ENCODE measurements at regions not wholly inside any gene's neighbourhood (a gene's known extent, or its start where the extent isn't known, plus 50 kb on each side); places are given as distances from the start of the nearest gene placed in this dataset.
"Not testable (repeated sequence)": the region's sequence is repeated elsewhere in the genome, so short reads cannot be mapped to it uniquely, and the experiment has no call there.

DNA sequence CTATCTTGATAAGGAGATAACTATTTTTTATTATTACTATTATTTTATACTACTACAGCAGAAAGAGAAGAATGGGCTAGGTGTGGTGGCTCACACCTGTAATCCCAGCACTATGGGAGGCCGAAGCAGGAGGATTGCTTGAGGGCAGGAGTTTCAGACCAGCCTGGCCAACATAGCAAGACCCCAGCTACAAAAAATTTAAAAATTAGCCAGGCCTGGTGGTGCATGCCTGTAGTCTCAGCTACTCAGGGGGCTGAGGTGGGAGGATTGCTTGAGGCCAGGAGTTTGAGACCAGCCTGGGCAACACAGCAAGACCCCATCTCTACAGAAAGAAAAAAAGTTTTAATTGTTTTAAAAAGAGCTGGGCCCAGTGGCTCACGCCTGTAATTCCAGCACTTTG is 58.9 kb upstream of the CUX1 start:
- not testable (repeated sequence) for TF ChIP-seq CTCF (IDR thresholded peaks at IDR 0.05; ENCODE audit: control extremely low read depth in 1 of 3, insufficient read depth in 1 of 3, low read depth in 1 of 3, low read length in 3 of 3); POLR2AphosphoS5 (IDR thresholded peaks at IDR 0.05; ENCODE audit: low read depth, low read length); JUND (IDR thresholded peaks at IDR 0.05; ENCODE audit: low read length); E2F6 (IDR thresholded peaks at IDR 0.05); EP300 (IDR thresholded peaks at IDR 0.05; ENCODE audit: borderline replicate concordance in 1 of 2, low read depth in 2 of 2, low read length in 2 of 2); YY1 (IDR thresholded peaks at IDR 0.05; ENCODE audit: low read depth, low read length); GTF2F1 (IDR thresholded peaks at IDR 0.05; ENCODE audit: borderline replicate concordance, low read depth, low read length); CHD2 (IDR thresholded peaks at IDR 0.05; ENCODE audit: low read length); ATF3 (IDR thresholded peaks at IDR 0.05; ENCODE audit: insufficient read depth, low read depth, low read length)
- TF ChIP-seq, protein P1, sequence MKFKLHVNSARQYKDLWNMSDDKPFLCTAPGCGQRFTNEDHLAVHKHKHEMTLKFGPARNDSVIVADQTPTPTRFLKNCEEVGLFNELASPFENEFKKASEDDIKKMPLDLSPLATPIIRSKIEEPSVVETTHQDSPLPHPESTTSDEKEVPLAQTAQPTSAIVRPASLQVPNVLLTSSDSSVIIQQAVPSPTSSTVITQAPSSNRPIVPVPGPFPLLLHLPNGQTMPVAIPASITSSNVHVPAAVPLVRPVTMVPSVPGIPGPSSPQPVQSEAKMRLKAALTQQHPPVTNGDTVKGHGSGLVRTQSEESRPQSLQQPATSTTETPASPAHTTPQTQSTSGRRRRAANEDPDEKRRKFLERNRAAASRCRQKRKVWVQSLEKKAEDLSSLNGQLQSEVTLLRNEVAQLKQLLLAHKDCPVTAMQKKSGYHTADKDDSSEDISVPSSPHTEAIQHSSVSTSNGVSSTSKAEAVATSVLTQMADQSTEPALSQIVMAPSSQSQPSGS (IDR thresholded peaks at IDR 0.05; ENCODE audit: low read length), result not testable (repeated sequence)
